ENCODE measurements at regions not wholly inside any gene's neighbourhood (a gene's known extent, or its start where the extent isn't known, plus 50 kb on each side); places are given as distances from the start of the nearest gene placed in this dataset.

DNA sequence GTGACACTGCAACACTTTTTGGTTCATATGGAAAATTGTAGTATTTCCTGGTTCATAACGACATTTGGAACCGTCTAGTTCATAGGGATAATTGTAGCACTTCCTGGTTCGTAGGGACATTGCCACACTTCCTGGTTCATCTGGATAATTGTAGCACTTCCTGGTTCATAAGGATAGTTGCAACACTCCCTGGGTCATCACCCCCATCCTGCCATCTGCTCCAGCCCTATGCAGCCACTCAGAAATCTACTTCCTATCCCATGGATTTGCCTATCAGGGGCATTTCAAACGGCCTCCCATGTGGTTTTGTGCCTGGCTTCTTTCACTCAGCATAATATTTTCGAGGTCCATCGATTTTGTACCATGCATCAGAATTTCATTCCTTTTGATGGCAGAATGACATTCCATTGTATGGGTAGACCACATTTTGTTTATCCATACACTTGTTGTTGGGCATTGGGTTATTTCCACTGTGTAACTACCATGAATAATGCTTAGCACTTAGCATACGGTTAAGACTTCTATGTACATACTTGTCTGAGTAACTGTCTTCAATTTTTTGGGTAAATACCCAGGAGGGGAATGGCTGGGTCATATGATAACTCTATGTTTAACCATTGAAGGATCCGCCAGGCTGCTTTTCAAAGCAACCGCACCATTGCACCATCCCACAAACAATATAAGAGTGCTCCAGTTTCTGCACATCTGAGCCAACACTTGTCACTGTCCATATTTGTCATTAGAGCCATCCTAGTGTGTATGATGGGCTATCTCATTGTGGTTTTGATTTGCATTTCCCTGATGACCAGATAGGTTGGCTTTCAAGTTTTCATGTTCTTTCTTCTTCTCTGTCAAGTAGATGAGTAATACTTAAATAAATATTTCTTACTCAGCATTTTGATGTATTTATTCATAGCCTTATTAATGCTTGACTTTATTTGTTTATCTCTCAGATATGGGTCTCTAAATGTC, 58.3 kb upstream of the CD99 start:
- TF ChIP-seq CTCF (IDR thresholded peaks at IDR 0.05; ENCODE audit: low read depth, low read length), result no peak
- no peak for TF ChIP-seq EZH2phosphoT487 (IDR thresholded peaks at IDR 0.05; ENCODE audit: low read depth)
